ENCODE measurements at regions not wholly inside any gene's neighbourhood (a gene's known extent, or its start where the extent isn't known, plus 50 kb on each side); places are given as distances from the start of the nearest gene placed in this dataset.

GRCh38 chr3:22431334-22431733 is 680.3 kb upstream of the ZNF385D start:
- no peak for TF ChIP-seq CTCF (conservative IDR thresholded peaks at IDR 0.05; ENCODE audit: low read depth, low read length)
- TF ChIP-seq EZH2 (IDR thresholded peaks at IDR 0.05; ENCODE audit: borderline replicate concordance, low read depth, low read length, poor library complexity, severe bottlenecking) = no peak
